NCI-H446 treated with DMSO at 0.1 percent for 48 hours (cell line): ENCODE measurements at regions not wholly inside any gene's neighbourhood (a gene's known extent, or its start where the extent isn't known, plus 50 kb on each side); places are given as distances from the start of the nearest gene placed in this dataset.

ENCODE experiments used
- DNase-seq: peaks from one replicate; lab custom pipeline; 2025; lab: John Stamatoyannopoulos, UW

GRCh38 chr4:23166919-23167318, 474.2 kb downstream of the GBA3 start:
- no peak for DNase-seq

- no peak for DNase-seq
These were observed 473.7 kb downstream of the GBA3 start for GRCh38 chr4:23166407-23166806.

- no peak for DNase-seq
These were observed 472.9 kb downstream of the GBA3 start for GRCh38 chr4:23165669-23166068.

GRCh38 chr4:23163647-23164436, 471.1 kb downstream of the GBA3 start:
- DNase-seq: no peak

DNA sequence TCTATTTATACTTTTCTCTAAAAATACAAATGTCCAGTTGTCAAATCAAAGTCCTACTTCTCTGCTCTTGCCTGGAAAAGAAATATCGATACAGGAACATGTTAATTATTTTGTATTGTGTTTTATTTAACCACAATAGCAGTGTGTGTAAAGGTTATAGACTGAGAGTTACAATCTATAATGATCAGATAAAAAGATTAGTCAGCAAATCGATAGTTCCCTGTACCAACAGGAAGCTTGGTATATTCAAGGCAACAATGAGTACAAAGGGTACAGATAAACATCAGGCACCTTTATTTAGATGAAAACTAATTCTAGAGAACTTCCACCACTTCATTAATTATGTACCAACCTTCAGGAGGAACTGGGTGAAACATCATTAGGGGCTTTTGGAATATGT, 469.5 kb downstream of the GBA3 start:
- DNase-seq: no peak

GRCh38 chr4:23161787-23162186, 469.1 kb downstream of the GBA3 start:
- no peak for DNase-seq

DNA sequence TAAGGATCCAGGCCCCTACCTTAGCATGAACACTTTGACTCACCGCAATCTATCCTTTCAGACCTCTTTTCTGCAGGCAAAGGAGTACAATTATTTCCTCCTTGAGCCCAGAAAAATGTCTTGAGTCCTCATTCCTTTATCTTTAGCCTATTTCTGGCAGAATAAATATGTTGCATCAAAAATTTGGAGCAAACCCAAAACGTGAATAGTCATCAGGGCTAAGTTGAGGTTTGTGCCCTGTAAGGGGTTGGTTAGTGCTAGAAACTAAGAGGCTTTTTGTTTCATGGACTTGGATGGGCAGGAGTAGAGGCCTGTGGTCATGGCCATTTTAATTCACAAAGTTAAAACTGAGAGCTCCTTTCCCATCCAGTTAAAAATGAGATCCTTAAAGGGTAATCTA, 460.3 kb downstream of the GBA3 start:
- no peak for DNase-seq

GRCh38 chr4:23149815-23150214, 457.1 kb downstream of the GBA3 start:
- no peak for DNase-seq

GRCh38 chr4:23144707-23145106, 452.0 kb downstream of the GBA3 start:
- no peak for DNase-seq

DNA sequence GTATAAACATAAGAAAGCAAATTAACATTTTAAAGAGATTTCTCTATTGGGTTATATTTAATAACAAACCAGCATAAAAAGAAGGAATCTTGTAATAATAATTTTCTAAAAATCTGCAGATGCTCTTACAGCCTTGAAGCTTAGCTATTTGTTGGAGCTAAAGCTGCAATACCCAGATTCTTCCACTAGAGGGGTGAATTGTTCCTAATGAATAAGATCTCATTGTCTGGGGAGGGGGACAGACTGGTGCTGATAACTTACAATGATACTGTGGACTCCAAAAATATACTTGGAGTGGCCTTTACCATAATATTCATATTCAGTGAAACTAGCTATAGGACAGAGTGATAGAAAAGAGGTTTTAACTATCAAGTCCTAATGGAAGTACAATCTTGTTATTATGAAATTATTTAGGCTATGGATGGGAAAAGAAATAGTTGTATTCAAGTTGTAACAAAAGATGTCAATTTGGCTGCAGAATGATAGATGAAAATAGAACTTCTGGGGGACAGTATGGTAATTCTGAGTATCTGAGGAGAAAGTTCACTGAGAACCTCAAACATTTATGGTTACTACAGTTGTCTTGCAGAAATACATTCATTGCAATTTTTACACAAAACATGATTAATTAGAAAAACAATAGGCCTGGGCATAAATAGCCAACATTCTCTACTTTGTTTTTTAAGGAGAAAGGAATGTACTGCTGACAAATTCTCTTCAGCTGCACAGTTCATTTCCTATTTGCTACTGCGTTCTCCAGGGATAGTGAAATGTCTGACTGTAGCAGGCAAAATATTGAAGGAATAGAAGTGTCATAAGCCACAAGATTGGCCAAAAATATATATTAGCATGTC, 443.3 kb downstream of the GBA3 start:
- DNase-seq: peak; percentile 30

DNA sequence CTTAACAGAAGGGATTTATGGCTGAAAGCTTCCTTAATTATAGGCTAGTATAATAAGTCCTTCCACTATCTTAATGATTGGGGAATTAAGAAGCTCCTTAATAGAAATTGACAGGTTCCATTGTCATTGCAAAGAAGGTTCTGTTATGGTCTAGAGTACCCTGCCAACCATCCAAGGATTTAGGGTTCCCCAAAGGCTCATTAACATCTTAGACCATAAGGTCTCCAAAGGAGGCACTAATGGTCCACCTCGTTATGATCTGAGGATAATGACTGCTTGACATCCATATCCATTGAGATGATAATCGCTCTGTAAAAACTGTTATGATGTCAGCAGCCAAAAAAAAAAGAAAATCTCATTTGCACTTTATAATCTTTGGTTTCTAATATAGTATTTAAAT, 441.6 kb downstream of the GBA3 start:
- DNase-seq: no peak

GRCh38 chr4:23130845-23131244, 438.1 kb downstream of the GBA3 start:
- DNase-seq: no peak

DNA sequence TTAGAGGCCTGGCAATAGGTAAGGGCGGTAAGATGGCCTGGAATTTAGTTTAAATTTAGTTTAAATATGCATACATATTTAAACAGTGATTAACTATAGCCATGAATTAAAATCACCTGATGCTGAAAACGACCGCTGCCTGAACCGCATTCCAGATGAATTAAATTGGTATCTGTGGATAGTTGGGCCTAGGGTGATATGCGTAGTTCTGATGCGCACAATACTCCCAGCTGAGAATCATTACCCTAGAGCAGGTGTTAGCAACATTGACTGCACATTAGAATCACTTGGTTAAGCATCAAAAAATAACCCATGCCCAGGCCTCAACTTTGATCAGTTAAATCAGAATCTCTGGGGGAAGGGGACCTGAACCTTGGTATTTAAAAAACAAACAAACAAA, 432.4 kb downstream of the GBA3 start:
- DNase-seq: no peak

DNA sequence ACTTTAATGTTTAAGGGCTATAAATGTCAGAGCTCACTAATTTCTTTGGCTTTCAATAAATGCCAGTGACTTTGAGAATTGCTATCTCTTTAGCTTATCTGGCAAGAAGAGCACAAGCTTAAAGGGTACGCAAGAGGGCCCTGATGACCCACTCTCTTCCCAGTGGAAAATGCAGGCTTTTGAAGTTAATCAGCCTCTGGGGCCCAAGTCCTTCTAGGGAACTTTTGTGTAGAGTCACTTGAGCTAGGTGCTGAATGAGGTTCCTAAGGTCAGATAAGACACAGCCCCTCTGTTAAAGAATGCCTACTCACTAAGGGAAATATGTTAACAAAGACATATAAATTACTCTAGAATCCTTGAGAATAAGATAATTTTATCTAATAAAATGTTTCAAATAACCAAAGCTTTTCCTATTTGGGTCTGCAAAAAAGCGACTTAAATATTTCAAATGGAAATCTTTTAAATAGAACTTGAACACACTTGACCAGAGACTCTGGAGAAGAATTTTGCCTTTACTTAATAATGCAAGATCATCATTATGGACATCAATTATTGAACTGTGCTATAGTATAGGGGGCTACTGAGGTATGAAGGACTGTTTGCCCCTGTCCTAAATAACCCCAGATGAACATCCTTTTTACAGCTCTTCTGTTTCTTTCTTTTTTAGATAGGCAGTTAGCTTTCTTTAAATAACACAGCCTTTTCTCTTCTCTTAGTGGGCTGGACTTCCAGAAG, 430.1 kb downstream of the GBA3 start:
- no peak for DNase-seq

DNA sequence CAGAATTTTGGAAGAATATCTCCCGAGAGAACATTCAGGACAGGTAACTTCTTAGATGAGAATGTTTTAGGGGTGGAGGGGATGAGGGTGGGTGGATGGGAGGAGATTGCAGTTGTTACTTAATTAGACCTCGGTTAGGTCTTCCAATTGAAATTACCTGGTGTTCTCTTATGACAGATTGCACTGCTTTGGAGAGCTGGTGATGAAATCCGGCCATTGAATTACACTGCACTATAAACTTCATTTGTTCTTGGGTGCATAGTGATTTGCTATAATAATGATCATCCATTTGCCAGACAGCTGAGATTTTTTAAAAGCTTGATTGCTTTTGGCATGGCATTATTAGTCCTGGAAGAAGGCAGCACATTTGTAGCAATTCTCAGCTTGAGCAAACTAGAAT, 427.6 kb downstream of the GBA3 start:
- DNase-seq: no peak

DNA sequence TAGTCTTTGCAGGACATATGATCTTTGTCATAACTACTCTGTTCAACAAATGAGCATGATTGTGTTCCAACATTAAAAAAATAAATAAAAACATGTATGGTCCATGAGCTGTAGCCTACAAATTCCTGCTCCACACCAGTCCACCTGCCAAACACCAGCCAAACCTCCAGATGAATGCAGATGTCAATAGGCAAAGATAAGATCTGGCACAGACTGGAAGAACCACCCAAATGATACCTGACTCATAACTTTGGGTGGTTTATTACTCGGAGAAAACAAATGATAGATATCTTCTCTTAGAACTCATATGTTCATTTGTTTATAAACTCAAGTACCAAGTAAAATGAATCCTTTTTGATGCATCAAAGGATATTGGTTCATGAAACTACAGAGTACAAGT, 425.1 kb downstream of the GBA3 start:
- DNase-seq: no peak

- DNase-seq: no peak
These were observed 421.8 kb downstream of the GBA3 start for GRCh38 chr4:23114538-23114937.

- no peak for DNase-seq
These were observed 420.4 kb downstream of the GBA3 start for GRCh38 chr4:23113104-23113503.

- DNase-seq: no peak
These were observed 413.8 kb downstream of the GBA3 start for GRCh38 chr4:23106516-23106915.

DNA sequence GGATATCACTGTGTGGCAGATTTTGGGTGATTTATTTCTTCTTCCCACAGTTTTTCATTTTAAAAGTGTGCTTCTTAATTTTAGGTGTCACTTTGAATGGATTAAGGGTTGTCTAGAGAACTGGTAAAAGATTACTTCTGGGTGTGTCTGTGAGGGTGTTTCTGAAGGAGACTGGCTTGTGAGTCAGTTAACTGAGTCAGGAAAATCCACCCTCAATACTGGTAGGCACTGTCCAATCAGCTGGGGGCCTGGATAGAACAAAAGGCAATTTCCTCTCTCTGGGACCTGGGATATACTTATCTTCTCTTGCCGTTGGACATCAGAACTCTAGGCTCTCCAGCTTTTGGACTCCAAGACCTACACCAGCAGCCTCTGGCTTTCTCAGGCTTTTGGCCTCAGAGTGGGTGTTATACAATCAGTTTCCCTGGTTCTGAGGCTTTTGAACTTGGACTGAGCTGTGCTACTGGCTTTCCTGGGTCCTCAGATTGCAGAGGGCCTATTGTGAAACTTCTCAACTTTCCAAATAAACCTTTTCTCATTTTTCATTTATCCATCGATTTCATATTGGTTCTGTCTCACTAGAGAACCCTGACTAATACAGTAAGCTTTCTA, 413.1 kb downstream of the GBA3 start:
- DNase-seq: no peak

DNA sequence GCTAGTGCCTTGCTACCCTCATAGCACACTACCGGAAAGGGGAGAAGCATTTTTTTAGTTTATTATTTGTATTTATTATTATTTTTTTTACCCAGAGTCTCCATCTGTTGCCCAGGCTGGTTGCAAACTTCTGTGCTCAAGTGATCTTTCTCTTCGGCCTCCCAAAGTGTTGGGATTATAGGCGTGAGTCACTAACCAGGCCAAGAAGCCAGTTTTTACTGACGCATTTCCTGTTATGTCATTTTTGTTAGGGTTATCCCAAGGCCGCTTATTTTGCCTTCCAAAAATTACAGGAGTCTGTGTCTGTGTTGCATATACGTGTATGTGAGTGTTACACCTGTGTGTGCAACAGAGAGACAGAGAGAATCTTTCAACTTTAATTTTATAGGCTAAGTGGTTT, 404.5 kb downstream of the GBA3 start:
- DNase-seq: no peak

DNA sequence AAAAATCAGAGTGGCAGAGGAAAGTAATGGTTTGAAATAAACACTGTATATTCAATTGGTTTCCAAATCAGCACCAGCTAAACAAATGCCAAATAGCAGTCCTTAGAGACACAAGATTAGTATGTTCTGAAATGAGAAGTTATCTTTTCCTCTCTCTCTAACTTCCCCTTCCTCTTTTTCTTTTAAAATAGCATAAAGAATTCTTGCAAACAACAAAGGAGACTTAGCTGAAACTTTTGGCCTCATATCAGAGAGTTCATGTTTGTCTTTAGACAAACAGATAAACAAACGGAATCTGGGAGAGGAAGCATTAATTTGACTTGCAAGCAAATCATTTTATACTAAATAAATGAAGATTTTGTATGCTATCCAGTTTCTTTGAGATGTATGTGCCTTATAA, 399.0 kb downstream of the GBA3 start:
- no peak for DNase-seq
